ENCODE measurements at regions not wholly inside any gene's neighbourhood (a gene's known extent, or its start where the extent isn't known, plus 50 kb on each side); places are given as distances from the start of the nearest gene placed in this dataset.

GRCh38 chr2:211248841-211249240 is 692.4 kb downstream of the CPS1 start:
- DNase-seq = no peak

DNA sequence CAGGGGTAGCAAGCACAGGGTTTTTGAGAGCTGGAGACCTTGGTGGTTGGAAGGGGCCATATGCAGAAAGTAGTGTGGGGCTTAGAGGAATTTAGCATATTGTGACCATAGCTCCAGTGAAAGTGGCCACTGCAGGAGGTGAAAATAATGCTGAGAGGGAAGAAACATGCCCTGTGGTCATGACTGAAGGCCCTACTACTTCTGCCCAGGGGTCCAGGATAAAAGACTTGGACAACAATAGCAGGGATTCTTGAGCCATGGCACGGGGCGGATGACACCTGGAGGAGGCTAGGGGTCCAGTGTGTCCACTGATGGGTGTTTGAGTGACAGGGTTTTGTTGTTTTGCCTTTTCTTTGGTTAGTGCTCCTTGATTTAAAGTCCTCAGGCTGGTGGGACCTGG is 694.6 kb downstream of the CPS1 start:
- DNase-seq = no peak

- DNase-seq = no peak
Measured at GRCh38 chr2:211258646-211259335, 702.4 kb downstream of the CPS1 start.

DNA sequence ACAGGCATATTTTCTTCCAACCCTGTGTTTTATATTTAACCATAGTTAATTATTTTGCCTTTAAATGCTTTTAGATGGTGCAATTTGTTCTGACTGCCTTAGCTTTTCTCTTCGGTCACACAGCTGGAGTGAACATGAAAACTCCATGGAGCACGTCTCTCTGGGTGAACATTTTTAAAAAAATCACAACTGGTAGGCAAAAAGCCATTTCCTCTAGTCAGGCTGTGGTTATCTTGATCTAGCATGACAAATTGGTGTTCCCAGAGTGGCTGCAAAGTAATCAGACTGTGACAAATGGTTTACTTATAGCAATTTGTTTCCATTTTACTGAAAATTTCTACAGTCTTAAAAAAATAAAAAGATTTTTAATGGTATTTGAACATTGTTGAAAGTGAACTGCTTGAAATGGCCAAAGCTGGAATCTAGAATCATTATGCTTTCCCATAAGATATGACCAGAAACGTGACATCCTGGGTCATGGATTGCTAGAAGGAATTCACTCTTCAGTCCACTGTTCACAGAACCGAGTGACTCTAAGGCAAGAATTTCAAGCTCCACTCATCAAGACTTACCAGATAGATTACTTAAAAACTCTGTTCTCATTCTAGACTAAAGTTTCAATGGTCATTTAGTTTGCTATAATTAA is 703.6 kb downstream of the CPS1 start:
- no peak for DNase-seq

DNA sequence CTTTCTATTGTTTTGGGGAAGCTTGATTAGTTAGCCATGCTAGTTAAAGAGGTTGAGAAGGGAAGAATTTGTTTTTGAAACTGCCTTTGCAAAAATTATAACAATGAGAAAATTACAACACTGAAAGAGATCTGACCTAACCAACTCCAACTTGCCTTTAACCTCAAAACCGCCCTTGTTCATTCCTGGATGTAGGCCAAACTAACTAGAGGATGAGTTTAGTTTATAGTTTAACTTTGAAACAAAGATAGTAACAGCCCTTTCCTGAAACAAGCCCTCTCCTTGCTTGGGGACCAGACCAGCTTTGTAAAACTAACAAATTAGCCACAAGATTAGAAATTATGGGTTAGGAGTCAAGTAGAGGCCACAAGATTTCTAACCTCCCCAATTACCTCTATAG is 713.9 kb downstream of the CPS1 start:
- DNase-seq = no peak

DNA sequence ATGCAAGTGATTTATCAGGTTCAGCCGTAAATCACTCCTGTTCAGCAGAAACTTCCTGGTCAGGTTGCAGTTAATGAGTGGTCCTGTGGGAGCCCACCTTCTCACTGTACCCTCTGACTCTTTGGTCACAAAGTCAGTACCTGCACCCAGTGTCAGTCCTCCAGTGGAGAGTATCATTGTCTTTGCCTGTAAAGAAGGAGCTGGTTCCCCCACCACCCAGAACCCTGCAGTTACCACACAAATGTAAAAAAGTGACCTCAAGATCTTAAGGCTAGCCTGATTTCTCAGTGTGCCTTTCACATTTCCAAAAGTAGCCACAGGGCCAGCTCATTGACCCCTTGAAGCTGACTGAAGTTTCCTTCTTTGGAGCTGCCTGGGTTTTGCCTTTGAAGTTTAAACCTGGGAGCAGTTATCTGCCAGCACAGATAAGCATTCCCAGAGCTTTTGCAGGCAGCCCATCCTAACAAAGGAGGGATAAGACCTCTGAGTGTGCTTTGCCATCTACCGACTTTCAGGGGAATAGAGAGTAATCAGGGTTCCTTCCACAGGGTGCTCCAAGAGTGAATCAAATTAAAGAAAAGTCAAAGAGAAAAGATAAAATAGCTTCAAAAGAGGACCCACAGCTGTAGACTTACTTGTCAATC is 725.2 kb downstream of the CPS1 start:
- no peak for DNase-seq

DNA sequence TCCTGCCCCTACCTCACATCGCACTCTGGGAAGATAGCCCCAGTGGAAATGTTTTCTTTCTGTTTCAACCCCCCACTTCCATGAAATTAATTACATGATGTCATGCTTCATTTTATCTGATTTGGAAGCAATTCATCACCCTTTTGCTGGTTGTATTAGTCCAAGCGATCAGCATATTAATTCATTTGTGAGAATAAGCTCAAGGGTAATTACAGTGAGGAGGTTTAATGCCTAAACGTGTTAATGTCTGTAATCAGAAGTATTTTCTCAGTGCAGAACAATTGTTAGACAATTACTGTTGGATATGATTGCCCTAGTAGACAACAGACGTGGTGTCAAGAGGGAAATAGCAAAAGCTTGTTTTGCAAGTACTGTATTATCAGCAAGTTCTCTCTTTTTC is 746.3 kb downstream of the CPS1 start:
- DNase-seq = no peak

DNA sequence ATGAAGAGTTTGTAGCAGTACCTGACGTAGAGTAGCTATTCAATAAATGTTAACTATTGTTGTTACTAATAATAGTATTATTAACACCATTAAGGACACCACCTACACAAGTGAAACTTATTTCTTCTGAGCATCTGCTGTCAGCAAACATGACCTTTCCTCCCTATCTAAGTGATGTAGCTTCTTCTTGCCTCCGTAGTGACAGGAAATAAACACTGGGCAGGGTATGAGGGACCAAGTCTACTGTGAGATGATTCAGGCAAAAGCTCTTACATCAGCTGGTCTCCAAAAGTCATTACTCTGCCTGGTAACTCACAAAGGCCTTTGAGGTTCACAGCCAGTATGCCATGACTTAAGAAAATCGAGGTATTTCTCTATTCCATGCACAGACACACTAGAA is 750.5 kb downstream of the CPS1 start:
- DNase-seq = no peak

Data from activated CD4-positive, alpha-beta T cell treated with anti-CD3 and anti-CD28 coated beads, Interleukin-2, amount 50 U/mL, for 1 hour (primary cell).